ENCODE measurements at regions not wholly inside any gene's neighbourhood (a gene's known extent, or its start where the extent isn't known, plus 50 kb on each side); places are given as distances from the start of the nearest gene placed in this dataset.
A peak's percentile ranks its signal among the peaks of the same experiment; 100 is the strongest.

GRCh38 chrX:67893931-67894330, 350.1 kb downstream of the AR start:
- ChIA-PET CTCF (no interaction called here), POLR2A (ENCODE audit: unreplicated experiment) (no interaction called here)
- no peak overlapping the region for H2AFZ ChIP-seq (replicated peaks; ENCODE audit: low read length, poor library complexity)
- no peak overlapping the region for H3K56ac ChIP-seq (ENCODE audit: extremely low read depth, insufficient read depth, low read length)
- DNase-seq (peak; percentile 3), ATAC-seq (ENCODE audit: low read depth) (no peak)
- H3K36me3 ChIP-seq (ENCODE audit: control insufficient read depth, insufficient read depth, low read length): no peaks in the 10 kb centered on the region
- H2BK15ac ChIP-seq (ENCODE audit: low read depth, low read length): no peak overlapping the region
- no peak overlapping the region for H3K4me3 ChIP-seq (ENCODE audit: insufficient read depth, low read depth, low read length)
- no peak overlapping the region for H3K23ac ChIP-seq (ENCODE audit: low read depth, low read length)
- no peak overlapping the region for H3K4ac ChIP-seq (ENCODE audit: low read depth, low read length)
- no peak overlapping the region for H2BK5ac ChIP-seq (ENCODE audit: low read depth, low read length, poor library complexity, severe bottlenecking)
- no peaks in the 10 kb centered on the region for H3K9me1 ChIP-seq (ENCODE audit: insufficient read depth, low read length)
- no peaks in the 10 kb centered on the region for H3K4me1 ChIP-seq (ENCODE audit: control insufficient read depth, insufficient read depth, low read length)
- H4K91ac ChIP-seq (ENCODE audit: insufficient read depth, low read depth, low read length): no peak overlapping the region
- no peak overlapping the region for H2AK5ac ChIP-seq (ENCODE audit: low read depth, low read length)
- TF ChIP-seq ELK1 (IDR thresholded peaks at IDR 0.05; ENCODE audit: borderline replicate concordance, low read depth, low read length) (no peak), SMC3 (IDR thresholded peaks at IDR 0.05; ENCODE audit: low read depth, low read length) (no peak), CHD1 (IDR thresholded peaks at IDR 0.05; ENCODE audit: low read depth, low read length) (no peak), MAZ (IDR thresholded peaks at IDR 0.05; ENCODE audit: borderline replicate concordance, low read depth, low read length) (no peak), CEBPB (IDR thresholded peaks at IDR 0.05; ENCODE audit: low read depth, low read length) (no peak), MXI1 (IDR thresholded peaks at IDR 0.05; ENCODE audit: borderline replicate concordance, low read depth, low read length) (no peak), NFE2L2 (IDR thresholded peaks at IDR 0.05; ENCODE audit: low read depth, low read length) (no peak), MAFK (IDR thresholded peaks at IDR 0.05; ENCODE audit: low read depth, low read length) (no peak)
- no TSS peak for BruUV-seq (replicated peaks)
- H4K8ac ChIP-seq (ENCODE audit: low read depth in 2 of 2, low read length in 2 of 2): no peak overlapping the region
- in situ Hi-C loops (cut with MboI; ENCODE audit: low sequenced_read_pairs) (no loop called here), dilution Hi-C loops (cut with HindIII; ENCODE audit: low sequenced_read_pairs, unreplicated experiment) (no loop called here), intact Hi-C loops (cut with micrococcal nuclease) (no loop called here)
- H3K27me3 ChIP-seq (ENCODE audit: control insufficient read depth, insufficient read depth, low read length): no peaks in the 10 kb centered on the region
- 67% methylated on average over 1 of the region's 2 CpGs; no CpG with 5 or more reads in 1 of the 2 experiments for WGBS, 2 experiments (ENCODE audit: extremely low coverage in 2 of 2, insufficient read length in 1 of 2)
- H3K9ac ChIP-seq (ENCODE audit: low read depth, low read length): no peak overlapping the region
- H4K20me1 ChIP-seq (ENCODE audit: insufficient read depth, low read length): no peaks in the 10 kb centered on the region
- H3K27ac ChIP-seq (ENCODE audit: insufficient read depth, low read length): no peak overlapping the region
- no peak overlapping the region for H4K5ac ChIP-seq (ENCODE audit: low read depth, low read length)
- H3K14ac ChIP-seq (replicated peaks; ENCODE audit: low read depth, low read length): no peak overlapping the region
- H2AK9ac ChIP-seq (replicated peaks; ENCODE audit: low read depth, low read length, poor library complexity): no peak overlapping the region
- H2BK120ac ChIP-seq (ENCODE audit: low read depth, low read length): no peak overlapping the region
- no peak overlapping the region for H2BK20ac ChIP-seq (ENCODE audit: low read depth, low read length)
- H3K4me2 ChIP-seq (ENCODE audit: low read depth, low read length): no peak overlapping the region
- no peak overlapping the region for H3K18ac ChIP-seq (ENCODE audit: low read depth, low read length)
- peaks cover 12% of the 10 kb centered on the region; the same call in 1 of the 2 replicates for H3K9me3 ChIP-seq (ENCODE audit: control insufficient read depth, insufficient read depth, low read length)
- no peaks in the 10 kb centered on the region for H3K79me1 ChIP-seq (ENCODE audit: low read depth in 1 of 2, low read length in 2 of 2)
